ENCODE measurements at regions not wholly inside any gene's neighbourhood (a gene's known extent, or its start where the extent isn't known, plus 50 kb on each side); places are given as distances from the start of the nearest gene placed in this dataset.

DNA sequence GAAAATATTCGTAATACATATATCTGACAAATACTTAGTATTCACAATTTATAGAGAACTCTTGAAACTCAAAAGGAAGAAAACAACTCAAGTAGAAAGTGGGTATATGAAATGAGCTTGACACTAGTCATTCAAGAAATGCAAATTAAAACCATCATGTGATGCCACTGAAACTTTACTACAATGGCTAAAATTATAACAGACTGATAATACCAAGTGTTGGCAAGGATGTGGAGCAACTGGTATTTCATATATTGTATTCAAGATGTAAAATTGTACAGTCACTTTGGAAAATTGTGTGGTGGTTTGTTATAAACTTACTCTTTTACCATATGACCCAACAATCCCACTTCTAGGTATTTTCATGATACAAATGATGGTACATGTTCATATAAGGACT lies 68.7 kb upstream of the AGTR1 start:
- intact Hi-C loops (cut with DNase I), result no loop called here
- H3K4me1 ChIP-seq, result no peaks in the 10 kb centered on the region
- TF ChIP-seq POLR2AphosphoS5 (IDR thresholded peaks at IDR 0.05; ENCODE audit: insufficient read depth in 1 of 2, low read depth in 1 of 2) (no peak), POLR2A (IDR thresholded peaks at IDR 0.05) (no peak)
- TF ChIP-seq, protein P1, sequence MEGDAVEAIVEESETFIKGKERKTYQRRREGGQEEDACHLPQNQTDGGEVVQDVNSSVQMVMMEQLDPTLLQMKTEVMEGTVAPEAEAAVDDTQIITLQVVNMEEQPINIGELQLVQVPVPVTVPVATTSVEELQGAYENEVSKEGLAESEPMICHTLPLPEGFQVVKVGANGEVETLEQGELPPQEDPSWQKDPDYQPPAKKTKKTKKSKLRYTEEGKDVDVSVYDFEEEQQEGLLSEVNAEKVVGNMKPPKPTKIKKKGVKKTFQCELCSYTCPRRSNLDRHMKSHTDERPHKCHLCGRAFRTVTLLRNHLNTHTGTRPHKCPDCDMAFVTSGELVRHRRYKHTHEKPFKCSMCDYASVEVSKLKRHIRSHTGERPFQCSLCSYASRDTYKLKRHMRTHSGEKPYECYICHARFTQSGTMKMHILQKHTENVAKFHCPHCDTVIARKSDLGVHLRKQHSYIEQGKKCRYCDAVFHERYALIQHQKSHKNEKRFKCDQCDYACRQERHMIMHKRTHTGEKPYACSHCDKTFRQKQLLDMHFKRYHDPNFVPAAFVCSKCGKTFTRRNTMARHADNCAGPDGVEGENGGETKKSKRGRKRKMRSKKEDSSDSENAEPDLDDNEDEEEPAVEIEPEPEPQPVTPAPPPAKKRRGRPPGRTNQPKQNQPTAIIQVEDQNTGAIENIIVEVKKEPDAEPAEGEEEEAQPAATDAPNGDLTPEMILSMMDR (IDR thresholded peaks at IDR 0.05), result no peak
- no peak for DNase-seq (ENCODE audit: extremely low spot score in 2 of 2)
- H3K4me3 ChIP-seq, result no peak overlapping the region
- no peaks in the 10 kb centered on the region for H3K9me3 ChIP-seq
- no peak overlapping the region for H3K27ac ChIP-seq
- H3K36me3 ChIP-seq, result no peaks in the 10 kb centered on the region
- no peaks in the 10 kb centered on the region for H3K27me3 ChIP-seq

GRCh38 chr3:148631124-148631903 lies 66.4 kb upstream of the AGTR1 start:
- H3K4me1 ChIP-seq, result no peaks in the 10 kb centered on the region
- no peaks in the 10 kb centered on the region for H3K36me3 ChIP-seq
- H3K27ac ChIP-seq, result no peak overlapping the region
- H3K27me3 ChIP-seq, result no peaks in the 10 kb centered on the region
- no peak for DNase-seq (ENCODE audit: extremely low spot score in 2 of 2)
- TF ChIP-seq POLR2AphosphoS5 (IDR thresholded peaks at IDR 0.05; ENCODE audit: insufficient read depth in 1 of 2, low read depth in 1 of 2), result no peak
- no peak for TF ChIP-seq POLR2A (IDR thresholded peaks at IDR 0.05)
- no peak overlapping the region for H3K4me3 ChIP-seq
- intact Hi-C loops (cut with DNase I), result no loop called here
- no peaks in the 10 kb centered on the region for H3K9me3 ChIP-seq

- H3K27ac ChIP-seq, result no peak overlapping the region
- no peaks in the 10 kb centered on the region for H3K9me3 ChIP-seq
- no peaks in the 10 kb centered on the region for H3K27me3 ChIP-seq
- no peak for DNase-seq (ENCODE audit: extremely low spot score in 2 of 2)
- H3K36me3 ChIP-seq, result no peaks in the 10 kb centered on the region
- H3K4me1 ChIP-seq, result peaks cover 7% of the 10 kb centered on the region
- TF ChIP-seq, protein P1 (IDR thresholded peaks at IDR 0.05), result no peak
- TF ChIP-seq POLR2A (IDR thresholded peaks at IDR 0.05), result no peak
- TF ChIP-seq POLR2AphosphoS5 (IDR thresholded peaks at IDR 0.05; ENCODE audit: insufficient read depth in 1 of 2, low read depth in 1 of 2), result no peak
- intact Hi-C loops (cut with DNase I), result no loop called here
- no peak overlapping the region for H3K4me3 ChIP-seq
These were observed 56.0 kb upstream of the AGTR1 start for GRCh38 chr3:148641722-148642121.

- Histone ChIP-seq H3K9me3 (no peaks in the 10 kb centered on the region), H3K27ac (no peak overlapping the region), H3K36me3 (no peaks in the 10 kb centered on the region), H3K4me1 (peaks cover 7% of the 10 kb centered on the region), H3K27me3 (no peaks in the 10 kb centered on the region), H3K4me3 (no peak overlapping the region)
- no peak for TF ChIP-seq POLR2AphosphoS5 (IDR thresholded peaks at IDR 0.05; ENCODE audit: insufficient read depth in 1 of 2, low read depth in 1 of 2)
- TF ChIP-seq, protein P1 (IDR thresholded peaks at IDR 0.05), result no peak
- TF ChIP-seq POLR2A (IDR thresholded peaks at IDR 0.05), result no peak
- DNase-seq (ENCODE audit: extremely low spot score in 2 of 2), result no peak
- intact Hi-C loops (cut with DNase I), result no loop called here
These were observed 55.5 kb upstream of the AGTR1 start for GRCh38 chr3:148642214-148642613.

DNA sequence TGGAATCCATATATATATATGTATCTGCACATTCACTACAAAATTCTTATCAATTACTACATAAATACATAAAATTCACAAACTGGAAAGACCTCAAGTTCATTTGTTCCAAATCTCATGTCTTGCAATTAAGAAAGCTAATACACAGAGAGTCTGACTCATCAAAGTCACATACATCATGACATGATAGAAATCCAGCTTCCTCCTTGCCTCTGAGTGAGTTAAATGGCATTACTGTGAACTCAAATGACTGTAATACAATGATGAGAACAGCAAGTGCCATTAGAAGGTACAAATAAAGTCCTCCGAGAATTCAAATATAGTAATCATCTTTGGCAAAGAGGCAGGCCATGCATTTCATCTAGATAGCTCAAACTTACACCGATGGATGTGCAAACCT lies 55.1 kb upstream of the AGTR1 start:
- TF ChIP-seq POLR2AphosphoS5 (IDR thresholded peaks at IDR 0.05; ENCODE audit: insufficient read depth in 1 of 2, low read depth in 1 of 2) (no peak), POLR2A (IDR thresholded peaks at IDR 0.05) (no peak)
- TF ChIP-seq, protein P1 (IDR thresholded peaks at IDR 0.05), result no peak
- H3K27me3 ChIP-seq, result no peaks in the 10 kb centered on the region
- H3K27ac ChIP-seq, result no peak overlapping the region
- H3K4me1 ChIP-seq, result peaks cover 7% of the 10 kb centered on the region
- H3K36me3 ChIP-seq, result no peaks in the 10 kb centered on the region
- intact Hi-C loops (cut with DNase I), result no loop called here
- no peak overlapping the region for H3K4me3 ChIP-seq
- no peaks in the 10 kb centered on the region for H3K9me3 ChIP-seq
- no peak for DNase-seq (ENCODE audit: extremely low spot score in 2 of 2)
